BJ (cell line): ENCODE measurements at regions not wholly inside any gene's neighbourhood (a gene's known extent, or its start where the extent isn't known, plus 50 kb on each side); places are given as distances from the start of the nearest gene placed in this dataset.
"Not testable (repeated sequence)": the region's sequence is repeated elsewhere in the genome, so short reads cannot be mapped to it uniquely, and the experiment has no call there.

Source experiments
- CTCF ChIA-PET: fragments of 350-600 bp; formaldehyde crosslinking; extraction: SDS; loops from one replicate; lab custom pipeline; 2021; ENCODE audit warnings: antibody characterized with exemption, inconsistent platforms; lab: Yijun Ruan, JAX
- POLR2A ChIA-PET: fragments of 300-600 bp; sonication (Branson Sonifier 250); formaldehyde crosslinking; extraction: SDS; loops from one replicate; lab custom pipeline; 2021; ENCODE audit warnings: antibody characterized with exemption; lab: Charles Lee
- DNase-seq: peaks from one replicate; pipeline ENCODE4 v3.0.0-alpha.2; 2011; ENCODE audit warnings: low read depth
- H3K27me3 ChIP-seq: 2 replicates; pipeline ENCODE4 v1.6.0; 2011; ENCODE audit warnings: low read length; ENCODE audit not compliant: control insufficient read depth, insufficient read depth
- H3K36me3 ChIP-seq: 2 replicates; pipeline ENCODE4 v1.5.1; 2011; ENCODE audit warnings: low read length; ENCODE audit not compliant: control insufficient read depth, insufficient read depth
- H3K4me3 ChIP-seq: 2 replicates; pipeline ENCODE4 v1.5.1; 2011; ENCODE audit warnings: low read depth, mild to moderate bottlenecking, control low read depth, low read length
- CTCF ChIP-seq: IDR thresholded peaks from 2 replicates; pipeline ENCODE4 v1.5.1; 2011; ENCODE audit warnings: low read depth, mild to moderate bottlenecking, control low read depth, inconsistent platforms, low read length, moderate library complexity; ENCODE audit not compliant: insufficient read depth

- Histone ChIP-seq H3K4me3 (no peak overlapping the region), H3K36me3 (no peaks in the 10 kb centered on the region), H3K27me3 (no peaks in the 10 kb centered on the region)
- DNase-seq: no peak
- 0 out of 2 replicates have a peak, but pooled peaks have one; percentile 2 for TF ChIP-seq CTCF
- ChIA-PET CTCF (no interaction called here), POLR2A (no interaction called here)
These were observed 64.7 kb upstream of the UXT start for GRCh38 chrX:47723689-47724088.

- CTCF ChIA-PET: no interaction called here
- no peaks in the 10 kb centered on the region for H3K36me3 ChIP-seq
- H3K4me3 ChIP-seq: no peak overlapping the region
- DNase-seq: no peak
- H3K27me3 ChIP-seq: no peaks in the 10 kb centered on the region
- no peak for TF ChIP-seq CTCF
- POLR2A ChIA-PET: no interaction called here
These were observed 64.1 kb upstream of the UXT start for GRCh38 chrX:47723083-47723482.

- no peak for TF ChIP-seq CTCF
These were observed 63.3 kb upstream of the UXT start for GRCh38 chrX:47722260-47722659.

GRCh38 chrX:47715078-47715477 is 56.1 kb upstream of the UXT start:
- DNase-seq, POLR2A ChIA-PET, H3K36me3 ChIP-seq, H3K27me3 ChIP-seq, H3K4me3 ChIP-seq, CTCF ChIA-PET: not testable (repeated sequence)

More at GRCh38 chrX:47722260-47722659, 63.3 kb upstream of the UXT start:
- POLR2A ChIA-PET: no interaction called here
- Histone ChIP-seq H3K36me3 (no peaks in the 10 kb centered on the region), H3K27me3 (no peaks in the 10 kb centered on the region), H3K4me3 (no peak overlapping the region)
- CTCF ChIA-PET: no interaction called here
- DNase-seq: no peak

- DNase-seq, H3K27me3 ChIP-seq, CTCF ChIA-PET, POLR2A ChIA-PET, H3K4me3 ChIP-seq, H3K36me3 ChIP-seq: not testable (repeated sequence)
These were observed 53.7 kb upstream of the UXT start for GRCh38 chrX:47712675-47713074.

- Histone ChIP-seq H3K36me3 (no peaks in the 10 kb centered on the region), H3K27me3 (no peaks in the 10 kb centered on the region; the same call in 1 of the 2 replicates), H3K4me3 (no peak overlapping the region)
- ChIA-PET POLR2A (no interaction called here), CTCF (no interaction called here)
- no peak for TF ChIP-seq CTCF
- DNase-seq: no peak
These were observed 51.3 kb upstream of the UXT start for GRCh38 chrX:47710252-47710651.
